GM21576 (cell line): ENCODE measurements at regions not wholly inside any gene's neighbourhood (a gene's known extent, or its start where the extent isn't known, plus 50 kb on each side); places are given as distances from the start of the nearest gene placed in this dataset.

ENCODE experiments used
- ATAC-seq: cut with Tn5 transposase; IDR thresholded peaks from one replicate; pipeline ENCODE4 v1.9.1; 2021; ENCODE audit warnings: mild to moderate bottlenecking, moderate library complexity; ENCODE audit not compliant: unreplicated experiment

DNA sequence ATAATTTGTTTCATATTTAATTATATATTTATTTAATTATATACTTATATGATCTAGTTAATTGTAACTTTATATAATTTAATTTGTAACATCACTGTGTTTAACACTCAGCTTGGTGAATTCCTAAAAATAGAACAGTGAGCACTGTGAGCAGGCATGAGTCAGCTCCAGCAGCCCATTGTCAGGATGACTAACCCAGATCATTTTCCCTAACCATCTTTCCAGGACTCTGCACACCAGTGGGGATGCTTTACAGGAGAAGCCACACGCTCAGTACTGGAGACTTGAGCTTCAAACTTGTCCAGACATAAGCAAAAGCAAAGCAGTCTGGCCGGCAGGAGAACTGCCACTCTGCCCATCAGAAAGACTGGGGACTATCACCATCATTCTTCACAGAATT lies 446.2 kb upstream of the TRPC7 start:
- ATAC-seq = no peak

GRCh38 chr5:136811086-136811485 lies 445.7 kb upstream of the TRPC7 start:
- no peak for ATAC-seq

DNA sequence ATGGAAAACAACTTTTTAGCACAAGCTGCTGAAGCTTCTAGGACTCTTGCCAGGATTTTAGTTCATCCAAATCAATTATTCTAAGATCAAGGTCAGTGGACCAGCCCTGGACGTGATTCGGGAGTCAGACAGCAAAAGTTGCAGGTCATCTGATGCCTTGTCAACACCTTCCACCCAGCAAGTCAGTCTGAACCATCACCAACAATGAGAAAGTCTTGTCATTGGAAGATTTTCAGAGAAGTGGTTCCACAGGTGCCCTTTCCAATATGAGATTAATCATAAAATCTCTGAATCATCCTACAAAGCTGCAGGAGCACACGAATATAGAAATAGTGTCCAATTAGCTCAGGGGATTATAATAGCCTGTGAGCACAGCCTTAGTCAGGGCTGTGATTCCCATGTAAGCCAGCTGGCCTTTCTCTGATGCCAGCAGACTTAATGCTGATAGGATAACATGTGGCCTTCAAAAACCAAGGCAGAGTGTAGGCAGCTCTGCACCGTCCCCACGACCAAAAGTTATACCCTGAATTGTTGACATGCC lies 445.0 kb upstream of the TRPC7 start:
- no peak for ATAC-seq

- no peak for ATAC-seq
Measured at GRCh38 chr5:136809382-136809781, 444.0 kb upstream of the TRPC7 start.

- ATAC-seq = no peak
Measured at GRCh38 chr5:136808756-136809155, 443.4 kb upstream of the TRPC7 start.

- ATAC-seq = no peak
Measured at GRCh38 chr5:136805466-136805865, 440.1 kb upstream of the TRPC7 start.

- no peak for ATAC-seq
Measured at GRCh38 chr5:136802383-136802782, 437.0 kb upstream of the TRPC7 start.

DNA sequence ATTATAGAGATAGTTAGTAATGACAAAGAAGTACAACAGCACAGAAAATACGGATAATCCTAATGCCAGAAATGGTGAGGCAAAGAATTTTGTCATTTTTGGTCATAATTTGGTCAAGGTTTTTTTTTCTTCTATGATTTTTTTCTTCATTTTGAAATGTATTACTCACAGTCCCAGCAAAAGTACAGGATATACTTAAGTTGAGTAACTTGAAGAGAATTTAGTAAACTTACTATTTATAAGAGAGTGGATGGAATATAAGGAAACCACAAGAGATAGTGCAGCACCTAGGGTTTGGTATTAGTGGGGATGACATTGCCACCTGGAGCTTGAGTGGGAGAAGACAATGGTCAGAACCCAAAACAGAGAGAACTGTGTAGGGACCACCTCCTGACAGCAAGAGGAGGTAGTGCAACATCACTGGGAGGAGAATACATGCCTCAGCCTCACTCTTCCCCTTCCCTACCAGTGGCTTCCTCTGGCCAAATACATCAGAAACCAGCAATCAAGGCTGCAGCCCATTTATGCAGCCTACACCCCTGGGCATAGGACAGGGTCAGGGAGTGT lies 434.5 kb upstream of the TRPC7 start:
- no peak for ATAC-seq

GRCh38 chr5:136793300-136793699 lies 428.0 kb upstream of the TRPC7 start:
- no peak for ATAC-seq

- no peak for ATAC-seq
Measured at GRCh38 chr5:136781464-136781863, 416.1 kb upstream of the TRPC7 start.

- no peak for ATAC-seq
Measured at GRCh38 chr5:136780518-136780917, 415.2 kb upstream of the TRPC7 start.

DNA sequence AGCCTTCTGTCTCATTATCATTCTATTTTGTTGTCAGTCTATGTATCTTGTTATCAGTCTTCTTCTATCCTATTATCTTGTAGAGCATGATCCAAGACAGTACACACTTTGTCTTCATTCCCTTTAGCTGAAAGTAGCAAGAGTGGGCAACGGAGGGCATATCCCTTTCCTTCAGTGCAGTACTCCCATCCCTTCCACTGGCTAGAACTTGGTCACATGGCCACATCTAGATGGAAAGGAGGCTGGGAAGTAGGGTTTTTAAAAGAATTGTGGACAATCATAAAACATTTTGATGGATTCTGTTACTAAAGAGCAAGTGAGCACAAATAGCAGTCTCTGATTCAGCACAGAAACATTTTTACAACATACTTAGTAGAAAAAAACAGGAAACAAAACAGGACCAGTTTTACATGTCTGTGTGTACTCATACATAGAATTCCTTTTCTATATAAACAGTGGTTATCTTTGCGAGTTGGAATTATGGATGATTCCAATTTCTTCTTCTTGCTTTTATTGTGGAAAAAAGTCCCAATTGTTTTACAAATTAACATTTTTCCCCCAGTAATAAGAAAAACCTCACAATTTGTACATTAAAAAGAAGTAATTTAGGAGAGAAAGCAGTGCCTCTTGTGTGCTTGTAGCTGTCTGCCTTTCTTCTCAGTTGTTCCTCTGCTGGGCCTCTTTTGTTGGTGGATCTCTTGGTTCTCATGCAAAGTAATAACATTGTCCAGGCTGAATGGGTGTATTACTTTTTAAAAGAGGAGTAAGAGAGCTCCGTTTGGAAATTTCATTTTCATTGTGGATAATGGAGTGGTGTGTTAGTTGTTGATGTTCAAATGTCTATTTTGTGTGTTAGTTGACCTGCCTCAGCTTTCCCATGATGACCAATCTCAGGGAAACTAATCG lies 410.9 kb upstream of the TRPC7 start:
- ATAC-seq = no peak

DNA sequence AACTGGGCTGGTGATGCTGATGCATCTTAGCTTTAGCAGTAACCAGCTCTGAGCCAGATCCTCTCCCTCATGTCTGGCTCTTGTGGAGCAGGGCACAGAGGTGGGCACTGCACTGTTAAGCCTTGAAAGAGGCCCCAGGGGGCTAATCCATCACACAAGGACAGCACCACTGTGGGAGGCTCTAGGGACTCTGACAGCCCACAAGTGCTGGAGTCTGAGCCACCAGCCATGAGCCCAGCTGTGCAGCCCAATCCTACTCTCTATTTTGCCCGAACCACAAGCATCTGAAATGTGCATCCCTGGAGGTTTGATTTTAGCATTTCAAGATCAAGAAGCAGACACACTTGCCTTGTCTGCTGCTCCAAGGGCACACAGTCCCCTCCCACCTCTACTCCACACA lies 407.1 kb upstream of the TRPC7 start:
- ATAC-seq = no peak

- peak; percentile 76 for ATAC-seq
Measured at GRCh38 chr5:136769900-136770684, 404.7 kb upstream of the TRPC7 start.

DNA sequence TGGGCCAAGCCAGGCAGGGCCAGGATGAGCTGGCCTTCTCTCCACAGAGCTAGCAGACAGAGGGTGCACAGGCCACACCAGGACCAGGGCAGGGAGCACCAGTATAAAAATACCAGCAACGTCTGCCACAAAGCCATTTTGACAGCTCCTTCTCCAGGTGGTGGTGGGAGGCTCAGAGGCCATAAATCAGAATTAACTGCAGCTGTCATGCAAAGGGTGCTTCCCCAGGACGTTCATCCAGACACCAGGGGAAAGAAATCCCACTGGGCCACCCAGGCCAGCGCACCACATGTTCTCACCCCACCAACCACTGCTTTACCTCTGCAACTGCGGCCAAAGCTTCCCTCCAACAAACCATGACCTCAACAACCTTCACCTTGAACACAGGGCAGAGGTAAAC lies 403.7 kb upstream of the TRPC7 start:
- no peak for ATAC-seq

DNA sequence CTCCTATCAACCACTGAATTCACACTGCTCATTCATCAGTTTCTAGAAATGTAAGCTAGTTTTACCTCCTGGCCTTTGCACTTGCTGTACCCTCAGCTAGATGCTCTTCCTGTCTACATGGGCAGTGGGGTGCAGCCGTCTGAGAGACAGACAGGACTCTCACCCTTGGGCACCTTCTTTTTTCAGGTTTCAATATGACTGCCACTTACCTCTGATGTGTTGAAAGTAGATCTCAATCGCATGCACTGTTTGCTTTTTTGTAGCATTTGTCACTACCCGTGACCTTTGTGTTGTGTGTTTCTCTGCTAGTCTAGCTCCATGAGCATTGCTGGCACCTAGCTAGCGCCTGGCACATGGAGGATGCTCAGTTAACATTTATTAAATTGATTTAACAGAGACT lies 403.1 kb upstream of the TRPC7 start:
- no peak for ATAC-seq

DNA sequence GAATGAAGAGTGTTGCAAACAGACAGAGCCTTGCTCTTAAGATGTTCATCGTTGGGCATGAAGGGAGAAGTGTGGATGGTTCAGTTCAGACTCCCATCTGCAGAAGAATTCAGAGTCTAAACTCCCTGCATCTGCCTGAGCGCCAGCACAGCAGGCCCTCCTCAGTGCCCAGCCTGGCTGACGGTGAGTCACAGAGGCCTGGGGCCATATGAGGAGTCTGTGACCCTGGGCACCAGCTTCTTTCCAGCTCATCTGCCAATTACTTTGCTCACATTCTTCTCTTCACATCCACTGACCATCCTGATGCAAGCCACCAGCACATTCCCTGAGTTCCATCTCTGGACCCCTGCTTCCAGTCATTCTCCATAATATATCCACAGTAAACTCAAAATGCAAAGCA lies 401.1 kb upstream of the TRPC7 start:
- no peak for ATAC-seq

- no peak for ATAC-seq
Measured at GRCh38 chr5:136764601-136765000, 399.3 kb upstream of the TRPC7 start.

GRCh38 chr5:136763548-136763947 lies 398.2 kb upstream of the TRPC7 start:
- no peak for ATAC-seq

DNA sequence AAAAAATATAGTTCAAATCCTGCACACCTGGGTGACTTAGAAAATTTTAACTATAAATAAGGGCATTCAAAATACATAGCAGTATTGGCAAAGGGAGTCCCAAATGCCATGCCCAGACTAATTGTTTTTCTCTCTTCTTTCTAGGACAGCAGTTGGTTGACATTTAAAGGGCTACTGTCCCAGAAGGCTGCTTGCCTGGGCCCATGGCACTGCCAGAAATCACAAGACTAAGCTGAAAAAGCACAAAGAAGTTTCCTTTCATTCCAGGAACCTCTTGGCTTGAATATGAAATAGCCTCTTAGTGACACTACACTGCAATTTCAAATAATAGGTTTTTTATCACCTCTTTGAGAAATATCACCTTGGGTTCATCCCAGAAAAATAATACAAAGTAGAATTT lies 388.9 kb upstream of the TRPC7 start:
- ATAC-seq = no peak

DNA sequence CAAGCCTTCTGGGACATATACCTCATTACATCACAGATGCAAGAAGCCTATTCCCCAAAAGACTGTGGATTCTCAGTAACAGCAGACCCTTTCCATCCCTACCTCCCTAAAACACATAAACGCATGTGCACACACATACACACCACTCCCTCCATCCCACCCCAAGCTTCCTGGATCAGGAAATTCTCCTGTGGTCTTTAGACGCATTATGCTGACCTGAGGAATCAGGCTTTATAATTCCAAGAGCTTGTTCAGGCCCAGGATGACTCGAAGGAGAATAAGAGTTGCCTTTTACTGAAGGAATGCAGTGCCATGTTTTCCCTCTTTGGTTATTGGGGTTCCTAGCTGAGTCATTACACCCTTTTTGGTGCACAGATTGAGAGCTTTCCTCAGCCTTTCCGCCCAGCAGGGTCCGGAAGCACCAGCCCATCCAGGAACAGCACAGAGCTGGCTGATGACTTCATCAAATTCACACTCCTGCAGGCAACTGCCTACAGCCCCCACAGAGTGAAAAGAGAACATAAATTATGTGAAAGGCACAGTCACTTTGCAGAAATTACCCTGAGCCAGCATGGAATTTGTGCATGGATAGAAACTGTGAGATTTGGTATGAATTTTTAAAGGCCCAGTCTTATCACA lies 385.0 kb upstream of the TRPC7 start:
- no peak for ATAC-seq
